ENCODE measurements at regions not wholly inside any gene's neighbourhood (a gene's known extent, or its start where the extent isn't known, plus 50 kb on each side); places are given as distances from the start of the nearest gene placed in this dataset.

DNA sequence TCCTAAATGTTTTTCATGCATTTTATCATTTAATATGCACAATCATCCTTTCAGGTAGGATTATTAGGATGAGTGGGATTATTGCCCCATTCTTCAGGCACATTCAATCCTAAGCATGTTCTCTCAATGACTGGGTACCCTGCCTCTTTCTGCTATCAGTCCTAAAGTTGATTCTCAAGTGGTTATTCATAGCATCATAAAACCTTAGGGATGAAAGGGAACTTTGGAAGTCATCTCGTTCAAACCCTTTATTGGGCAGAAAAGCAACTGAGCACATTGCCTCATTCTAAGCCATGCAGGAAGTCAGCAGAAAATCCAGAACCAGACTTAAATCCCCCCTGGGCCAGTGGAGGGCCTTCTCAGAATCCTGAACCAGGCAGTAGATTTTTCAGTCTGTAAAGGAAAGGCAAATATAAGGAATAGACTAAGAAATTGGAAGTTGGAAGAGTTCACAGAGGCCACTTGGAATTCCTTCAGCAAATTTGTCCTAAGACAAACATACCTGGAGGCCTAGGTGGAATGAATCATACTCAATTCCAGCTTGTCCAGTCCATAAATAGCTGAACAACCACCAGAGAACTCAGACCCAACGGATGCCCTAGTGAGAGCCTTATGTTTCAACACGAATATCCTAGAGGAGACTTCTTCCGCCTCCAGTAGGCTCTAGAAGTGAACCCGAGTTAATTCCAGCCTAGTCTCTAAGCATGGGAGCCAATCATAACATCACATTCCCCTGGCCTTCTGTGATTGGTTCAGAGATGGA lies 62.7 kb downstream of the IRX6 start:
- TF ChIP-seq CTCF (IDR thresholded peaks at IDR 0.05; ENCODE audit: low read depth, low read length): no peak
- no peak for TF ChIP-seq POLR2A (IDR thresholded peaks at IDR 0.05; ENCODE audit: extremely low read depth, insufficient read length)
- no peak for TF ChIP-seq MAX (IDR thresholded peaks at IDR 0.05; ENCODE audit: low read depth, low read length)
- TF ChIP-seq MYC (IDR thresholded peaks at IDR 0.05; ENCODE audit: low read depth, low read length): no peak
